Body of pancreas (tissue), 4 donors: ENCODE measurements at regions not wholly inside any gene's neighbourhood (a gene's known extent, or its start where the extent isn't known, plus 50 kb on each side); places are given as distances from the start of the nearest gene placed in this dataset.

Experiments used
- POLR2A ChIP-seq, 3 donors: fragments of 450-650 bp; IDR thresholded peaks; one replicate each; pipeline ENCODE4 v1.6.1; 2016; ENCODE audit warnings: antibody characterized with exemption in 3 of 3, mild to moderate bottlenecking in 2 of 3
- TF ChIP-seq, protein P1 (sequence below), 7 experiments: fragments of 450-650 bp in 4 of 7; fragments of 200-600 bp in 3 of 7; sonication (generic) in 3 of 7; IDR thresholded peaks; one replicate each; pipeline ENCODE4 v1.5.1; 2016 to 2019; ENCODE audit warnings: antibody characterized with exemption in 7 of 7

DNA sequence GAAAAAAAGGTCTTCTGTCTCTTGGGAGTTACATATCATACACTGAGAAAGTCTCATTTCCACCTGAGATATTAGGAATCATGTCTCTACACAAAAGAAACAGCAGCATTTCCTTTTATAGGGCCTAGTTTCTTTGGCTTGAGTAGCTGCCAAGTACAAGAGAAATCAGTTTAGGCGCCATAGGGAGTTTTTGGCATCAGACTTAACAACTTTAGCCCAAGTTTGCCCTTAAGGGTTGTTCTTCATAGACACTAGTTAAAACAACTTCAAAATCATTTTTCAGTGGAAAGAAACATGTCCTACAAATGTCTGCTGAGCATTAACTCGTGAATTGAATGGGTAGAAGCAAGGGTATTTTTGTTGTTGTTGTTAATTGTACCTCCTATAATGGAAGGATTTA, 587.0 kb upstream of the DSEL start:
- TF ChIP-seq, protein P1, sequence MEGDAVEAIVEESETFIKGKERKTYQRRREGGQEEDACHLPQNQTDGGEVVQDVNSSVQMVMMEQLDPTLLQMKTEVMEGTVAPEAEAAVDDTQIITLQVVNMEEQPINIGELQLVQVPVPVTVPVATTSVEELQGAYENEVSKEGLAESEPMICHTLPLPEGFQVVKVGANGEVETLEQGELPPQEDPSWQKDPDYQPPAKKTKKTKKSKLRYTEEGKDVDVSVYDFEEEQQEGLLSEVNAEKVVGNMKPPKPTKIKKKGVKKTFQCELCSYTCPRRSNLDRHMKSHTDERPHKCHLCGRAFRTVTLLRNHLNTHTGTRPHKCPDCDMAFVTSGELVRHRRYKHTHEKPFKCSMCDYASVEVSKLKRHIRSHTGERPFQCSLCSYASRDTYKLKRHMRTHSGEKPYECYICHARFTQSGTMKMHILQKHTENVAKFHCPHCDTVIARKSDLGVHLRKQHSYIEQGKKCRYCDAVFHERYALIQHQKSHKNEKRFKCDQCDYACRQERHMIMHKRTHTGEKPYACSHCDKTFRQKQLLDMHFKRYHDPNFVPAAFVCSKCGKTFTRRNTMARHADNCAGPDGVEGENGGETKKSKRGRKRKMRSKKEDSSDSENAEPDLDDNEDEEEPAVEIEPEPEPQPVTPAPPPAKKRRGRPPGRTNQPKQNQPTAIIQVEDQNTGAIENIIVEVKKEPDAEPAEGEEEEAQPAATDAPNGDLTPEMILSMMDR (IDR thresholded peaks at IDR 0.05), result no peak
- no peak for TF ChIP-seq POLR2A (IDR thresholded peaks at IDR 0.05)
